Peyer's patch (tissue), 4 donors: ENCODE measurements at regions not wholly inside any gene's neighbourhood (a gene's known extent, or its start where the extent isn't known, plus 50 kb on each side); places are given as distances from the start of the nearest gene placed in this dataset.

Experiments used
- POLR2A ChIP-seq, 2 donors: fragments of 450-650 bp; IDR thresholded peaks; one replicate each; pipeline ENCODE4 v1.5.1; 2017; ENCODE audit warnings: antibody characterized with exemption in 2 of 2, mild to moderate bottlenecking in 2 of 2, moderate library complexity in 2 of 2
- TF ChIP-seq, protein P1 (sequence below), 6 experiments: fragments of 450-650 bp in 4 of 6; fragments of 200-600 bp in 2 of 6; sonication (generic) in 1 of 6; IDR thresholded peaks; one replicate each; pipeline ENCODE4 v1.5.1; 2017 to 2019; ENCODE audit warnings: antibody characterized with exemption in 6 of 6, mild to moderate bottlenecking in 3 of 6, moderate library complexity in 1 of 6

DNA sequence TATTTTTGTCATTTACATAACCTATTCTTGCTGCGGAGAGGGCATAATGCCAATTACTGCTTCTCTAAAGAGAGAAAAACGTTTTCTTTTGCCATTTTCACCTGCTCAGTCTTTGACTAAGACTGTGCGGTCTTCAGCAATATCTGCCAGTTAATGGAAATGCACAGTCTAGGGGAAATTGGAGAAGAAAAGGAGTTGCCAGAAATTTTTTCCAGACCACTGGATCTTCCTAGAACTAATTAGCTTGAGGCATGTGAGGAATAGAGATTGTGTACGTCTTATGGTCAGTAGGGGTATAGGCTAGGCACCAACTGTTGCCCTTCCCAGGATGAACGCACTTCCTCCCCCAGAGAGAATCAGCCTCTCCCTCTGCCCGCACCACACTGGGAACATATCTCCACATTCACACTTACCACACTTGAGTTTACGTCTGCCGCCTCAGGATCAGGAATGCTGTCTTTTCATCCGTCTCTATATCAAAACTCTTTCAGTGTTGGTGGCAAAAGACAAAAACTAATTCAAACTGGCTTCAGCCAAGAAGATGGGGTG lies 67.9 kb upstream of the E2F3 start:
- TF ChIP-seq, protein P1, sequence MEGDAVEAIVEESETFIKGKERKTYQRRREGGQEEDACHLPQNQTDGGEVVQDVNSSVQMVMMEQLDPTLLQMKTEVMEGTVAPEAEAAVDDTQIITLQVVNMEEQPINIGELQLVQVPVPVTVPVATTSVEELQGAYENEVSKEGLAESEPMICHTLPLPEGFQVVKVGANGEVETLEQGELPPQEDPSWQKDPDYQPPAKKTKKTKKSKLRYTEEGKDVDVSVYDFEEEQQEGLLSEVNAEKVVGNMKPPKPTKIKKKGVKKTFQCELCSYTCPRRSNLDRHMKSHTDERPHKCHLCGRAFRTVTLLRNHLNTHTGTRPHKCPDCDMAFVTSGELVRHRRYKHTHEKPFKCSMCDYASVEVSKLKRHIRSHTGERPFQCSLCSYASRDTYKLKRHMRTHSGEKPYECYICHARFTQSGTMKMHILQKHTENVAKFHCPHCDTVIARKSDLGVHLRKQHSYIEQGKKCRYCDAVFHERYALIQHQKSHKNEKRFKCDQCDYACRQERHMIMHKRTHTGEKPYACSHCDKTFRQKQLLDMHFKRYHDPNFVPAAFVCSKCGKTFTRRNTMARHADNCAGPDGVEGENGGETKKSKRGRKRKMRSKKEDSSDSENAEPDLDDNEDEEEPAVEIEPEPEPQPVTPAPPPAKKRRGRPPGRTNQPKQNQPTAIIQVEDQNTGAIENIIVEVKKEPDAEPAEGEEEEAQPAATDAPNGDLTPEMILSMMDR (IDR thresholded peaks at IDR 0.05), result no peak
- no peak for TF ChIP-seq POLR2A (IDR thresholded peaks at IDR 0.05)
